Astrocyte of the spinal cord (primary cell): ENCODE measurements at regions not wholly inside any gene's neighbourhood (a gene's known extent, or its start where the extent isn't known, plus 50 kb on each side); places are given as distances from the start of the nearest gene placed in this dataset.

Experiments used
- DNase-seq: peaks from one replicate; pipeline ENCODE4 v3.0.0; 2011; ENCODE audit warnings: low read depth, low spot score
- H3K4me3 ChIP-seq: 2 replicates; pipeline ENCODE4 v1.5.1; 2011; ENCODE audit warnings: low read depth, mild to moderate bottlenecking, low read length, moderate library complexity
- in situ Hi-C: cut with HindIII; loops from 2 replicates; pipeline ENCODE4 v1.10.0; 2017; ENCODE audit warnings: low sequenced_read_pairs
- TF ChIP-seq, protein P1 (sequence below): IDR thresholded peaks from 2 replicates; pipeline ENCODE4 v1.5.1; 2012; ENCODE audit warnings: low read depth, mild to moderate bottlenecking, low read length, inconsistent platforms

DNA sequence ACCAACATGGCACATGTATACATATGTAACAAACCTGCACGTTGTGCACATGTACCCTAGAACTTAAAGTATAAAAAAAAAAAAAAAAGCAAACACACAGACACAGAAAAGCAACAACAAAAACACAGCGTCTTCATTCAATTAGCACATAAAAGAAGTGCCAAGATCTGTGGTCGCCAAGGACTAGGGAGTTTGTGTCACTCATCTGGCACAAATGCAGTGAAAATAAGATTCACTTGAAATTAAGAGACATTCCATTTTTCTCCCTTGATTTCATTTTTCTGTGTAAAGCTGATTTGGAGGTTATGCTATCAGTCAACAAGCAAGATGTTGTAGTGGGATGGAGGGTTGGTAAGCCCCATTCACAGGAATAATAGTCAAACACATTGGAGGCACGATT is 115.3 kb downstream of the FAT4 start:
- in situ Hi-C loops = no loop called here
- no peak overlapping the region for H3K4me3 ChIP-seq
- TF ChIP-seq, protein P1, sequence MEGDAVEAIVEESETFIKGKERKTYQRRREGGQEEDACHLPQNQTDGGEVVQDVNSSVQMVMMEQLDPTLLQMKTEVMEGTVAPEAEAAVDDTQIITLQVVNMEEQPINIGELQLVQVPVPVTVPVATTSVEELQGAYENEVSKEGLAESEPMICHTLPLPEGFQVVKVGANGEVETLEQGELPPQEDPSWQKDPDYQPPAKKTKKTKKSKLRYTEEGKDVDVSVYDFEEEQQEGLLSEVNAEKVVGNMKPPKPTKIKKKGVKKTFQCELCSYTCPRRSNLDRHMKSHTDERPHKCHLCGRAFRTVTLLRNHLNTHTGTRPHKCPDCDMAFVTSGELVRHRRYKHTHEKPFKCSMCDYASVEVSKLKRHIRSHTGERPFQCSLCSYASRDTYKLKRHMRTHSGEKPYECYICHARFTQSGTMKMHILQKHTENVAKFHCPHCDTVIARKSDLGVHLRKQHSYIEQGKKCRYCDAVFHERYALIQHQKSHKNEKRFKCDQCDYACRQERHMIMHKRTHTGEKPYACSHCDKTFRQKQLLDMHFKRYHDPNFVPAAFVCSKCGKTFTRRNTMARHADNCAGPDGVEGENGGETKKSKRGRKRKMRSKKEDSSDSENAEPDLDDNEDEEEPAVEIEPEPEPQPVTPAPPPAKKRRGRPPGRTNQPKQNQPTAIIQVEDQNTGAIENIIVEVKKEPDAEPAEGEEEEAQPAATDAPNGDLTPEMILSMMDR = no peak
- no peak for DNase-seq

DNA sequence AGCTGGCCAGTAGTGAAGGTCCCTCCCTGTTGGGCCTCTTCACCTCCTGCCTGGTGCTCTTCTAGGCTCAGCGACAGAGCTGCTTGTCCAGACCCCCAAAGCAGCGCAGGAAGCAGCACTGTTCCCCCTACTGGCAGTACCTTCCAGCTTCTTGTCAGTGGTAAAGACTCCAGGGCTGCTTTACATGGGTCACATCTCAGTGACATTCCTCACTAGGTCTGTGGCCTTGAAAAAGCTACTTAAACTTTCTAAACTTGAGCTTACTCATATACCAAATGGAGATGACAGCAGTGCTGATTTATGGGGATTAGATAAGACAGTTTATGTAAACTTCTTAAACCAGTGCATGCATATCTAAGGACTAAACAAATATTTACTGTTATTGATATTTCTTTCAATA is 117.3 kb downstream of the FAT4 start:
- no peak overlapping the region for H3K4me3 ChIP-seq
- TF ChIP-seq, protein P1 = peak; percentile 25
- peak; percentile 12 for DNase-seq
- in situ Hi-C loops = no loop called here

DNA sequence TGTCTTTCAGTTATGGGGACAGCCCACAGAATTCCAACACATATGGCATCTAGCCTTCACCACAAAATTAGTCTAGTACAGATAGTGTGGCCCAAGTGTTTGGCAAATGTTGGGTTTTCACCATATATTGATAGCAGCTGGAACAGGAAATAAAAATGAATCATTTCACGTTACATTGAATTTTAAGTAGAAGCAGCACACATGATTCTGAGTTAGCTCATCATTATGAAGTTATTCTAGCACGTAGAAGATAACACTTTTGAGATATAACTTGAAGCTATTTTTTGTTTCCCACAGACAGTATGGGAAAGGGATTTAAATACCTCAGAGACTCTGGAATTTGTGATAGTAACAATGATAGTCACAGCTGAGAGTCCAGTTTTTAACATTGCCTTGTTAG is 118.7 kb downstream of the FAT4 start:
- in situ Hi-C loops = no loop called here
- TF ChIP-seq, protein P1 = no peak
- peak; percentile 58 for DNase-seq
- H3K4me3 ChIP-seq = no peak overlapping the region

DNA sequence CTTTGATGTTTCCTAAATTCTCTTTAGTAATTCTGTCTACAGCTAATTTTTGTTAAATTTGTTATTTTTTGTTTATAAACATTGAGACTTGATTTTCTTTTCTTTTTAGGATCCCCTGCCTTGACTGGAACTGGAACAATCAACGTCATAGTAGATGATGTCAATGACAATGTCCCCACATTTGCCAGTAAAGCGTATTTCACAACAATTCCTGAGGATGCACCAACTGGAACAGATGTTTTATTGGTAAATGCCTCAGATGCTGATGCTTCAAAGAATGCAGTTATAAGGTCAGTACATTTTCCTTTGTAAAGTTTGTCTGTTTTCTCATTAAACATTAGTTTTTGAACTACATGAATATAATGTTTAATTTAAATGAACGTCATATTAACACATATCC is 119.4 kb downstream of the FAT4 start:
- no peak for DNase-seq
- in situ Hi-C loops = no loop called here
- TF ChIP-seq, protein P1 = no peak
- H3K4me3 ChIP-seq = no peak overlapping the region

DNA sequence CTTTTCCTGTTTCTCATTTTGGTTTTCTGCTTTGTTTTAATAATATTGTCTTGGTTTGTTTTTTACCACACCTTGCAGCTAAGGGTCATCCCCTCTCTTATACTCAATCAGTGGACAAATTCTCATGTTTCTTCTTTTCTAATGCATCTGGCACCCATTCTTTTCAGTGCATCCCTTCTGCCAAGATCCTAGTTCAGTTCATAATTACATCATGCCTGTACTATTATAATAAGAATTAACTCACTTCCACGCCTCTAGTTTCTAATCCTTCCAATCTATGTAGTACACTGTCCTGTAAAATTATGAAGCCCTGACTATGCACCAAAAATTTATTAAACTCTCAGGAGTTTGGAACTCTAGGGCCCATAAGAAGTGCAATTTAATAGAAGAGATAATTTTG is 126.1 kb downstream of the FAT4 start:
- no peak overlapping the region for H3K4me3 ChIP-seq
- DNase-seq = no peak
- in situ Hi-C loops = no loop called here
- TF ChIP-seq, protein P1 = no peak

DNA sequence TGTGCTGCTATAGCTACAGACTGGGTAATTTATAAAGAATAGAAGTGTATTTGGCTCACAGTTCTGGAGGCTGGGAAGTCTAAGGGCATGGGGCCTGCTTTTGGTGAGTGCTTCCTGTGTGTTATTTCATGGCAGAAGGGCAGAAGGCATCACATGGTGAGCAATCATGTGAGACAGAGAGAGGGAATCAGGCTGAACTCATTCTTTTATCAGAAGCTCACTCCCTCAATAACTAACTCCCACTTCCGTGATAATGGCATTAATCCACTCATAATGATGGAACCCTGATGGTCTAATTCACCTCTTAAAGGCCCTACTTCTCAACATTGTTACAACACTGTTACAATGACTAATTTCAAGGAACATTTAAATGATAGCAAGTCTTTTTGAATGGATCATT is 129.4 kb downstream of the FAT4 start:
- no peak overlapping the region for H3K4me3 ChIP-seq
- no peak for DNase-seq
- TF ChIP-seq, protein P1 = no peak
- in situ Hi-C loops = no loop called here

DNA sequence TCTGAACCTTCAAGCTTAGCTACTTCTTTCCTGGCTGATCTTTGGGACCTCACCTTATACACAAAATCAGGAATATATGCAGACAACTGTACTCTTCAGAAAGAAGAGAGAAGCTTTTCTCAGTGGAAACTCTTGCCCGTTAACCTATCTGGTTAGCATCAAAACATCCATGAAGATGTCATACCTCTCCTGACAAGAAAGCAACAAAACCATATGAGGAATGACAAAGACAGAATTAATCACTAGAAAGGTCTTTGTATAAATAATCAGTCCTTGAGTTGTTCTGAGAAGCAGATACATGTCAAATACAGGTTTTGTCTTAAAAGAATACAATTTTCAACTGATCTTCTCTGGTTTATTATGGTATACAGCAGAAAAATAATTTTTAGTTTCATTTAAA is 130.8 kb downstream of the FAT4 start:
- in situ Hi-C loops = no loop called here
- TF ChIP-seq, protein P1 = no peak
- no peak for DNase-seq
- H3K4me3 ChIP-seq = no peak overlapping the region
